ENCODE measurements at regions not wholly inside any gene's neighbourhood (a gene's known extent, or its start where the extent isn't known, plus 50 kb on each side); places are given as distances from the start of the nearest gene placed in this dataset.

- 92% methylated on average over 4 of the region's 4 CpGs; no CpG with 5 or more reads in 1 of the 2 experiments for WGBS, 2 experiments (ENCODE audit: extremely low coverage in 1 of 2, insufficient coverage in 1 of 2, insufficient read length in 1 of 2, insufficient replicate concordance in 2 of 2, low coverage in 1 of 2, low lambda C conversion rate in 2 of 2, missing lambda C conversion rate in 1 of 2)
- CTCF ChIA-PET (ENCODE audit: partially characterized antibody) = interaction anchor here (1.6 kb wide), 1 partner anchor 11 kb away, joined by 4 read pairs; no protein-coding TSS in a partner anchor
- Histone ChIP-seq H3K4ac (replicated peaks; ENCODE audit: insufficient read length, low read depth, low read length) (no peak overlapping the region), H3K4me1 (replicated peaks in 1 of 4; ENCODE audit: control insufficient read depth in 3 of 4, insufficient read depth in 4 of 4, low read length in 3 of 4) (no peaks in the 10 kb centered on the region), H3K79me2 (ENCODE audit: control insufficient read depth in 1 of 2, insufficient read depth in 2 of 2, low read length in 2 of 2) (no peaks in the 10 kb centered on the region), H2BK12ac (ENCODE audit: low read depth, low read length) (no peak overlapping the region; the same call in 1 of the 2 replicates), H3K79me1 (ENCODE audit: low read depth, low read length) (no peaks in the 10 kb centered on the region), H2AK5ac (ENCODE audit: low read depth, low read length) (no peak overlapping the region), H3K4me2 (ENCODE audit: insufficient read depth in 1 of 2, low read depth in 2 of 2, low read length in 2 of 2) (no peak overlapping the region), H2BK20ac (ENCODE audit: low read length) (no peak overlapping the region), H2BK120ac (replicated peaks; ENCODE audit: low read depth, low read length) (no peak overlapping the region), H3K23me2 (ENCODE audit: low read depth, low read length) (no peaks in the 10 kb centered on the region), H3K4me3 (ENCODE audit: extremely low read depth in 1 of 4, insufficient read depth in 2 of 4, low read depth in 3 of 4, low read length in 4 of 4) (no peak overlapping the region), H2AFZ (ENCODE audit: low read length) (no peak overlapping the region), H4K8ac (ENCODE audit: extremely low read depth, insufficient read depth, low read length) (no peak overlapping the region), H3K27me3 (replicated peaks in 1 of 4; ENCODE audit: control insufficient read depth in 3 of 4, extremely low read depth in 1 of 4, insufficient read depth in 3 of 4, low read length in 3 of 4) (no peaks in the 10 kb centered on the region), H3K9ac (replicated peaks in 1 of 4; ENCODE audit: extremely low read depth in 1 of 4, low read depth in 3 of 4, low read length in 3 of 4) (no peak overlapping the region), H4K91ac (replicated peaks; ENCODE audit: insufficient read length, low read length) (no peak overlapping the region), H3K14ac (ENCODE audit: insufficient read length) (no peak overlapping the region), H3K27ac (ENCODE audit: low read depth, low read length) (no peak overlapping the region), H2BK15ac (ENCODE audit: low read length) (no peak overlapping the region), H2BK5ac (ENCODE audit: low read depth, low read length) (no peak overlapping the region), H4K20me1 (replicated peaks in 1 of 2; ENCODE audit: control insufficient read depth in 1 of 2, insufficient read depth in 2 of 2, low read length in 2 of 2) (no peaks in the 10 kb centered on the region), H3K36me3 (ENCODE audit: control insufficient read depth in 2 of 4, insufficient read depth in 4 of 4, low read length in 3 of 4) (no peaks in the 10 kb centered on the region), H3K56ac (replicated peaks; ENCODE audit: insufficient read length, low read depth, low read length) (no peak overlapping the region), H4K5ac (ENCODE audit: insufficient read length, low read depth, low read length) (no peak overlapping the region), H3K23ac (ENCODE audit: insufficient read length) (no peak overlapping the region), H3K9me3 (ENCODE audit: insufficient read depth in 2 of 2, low read depth in 1 of 2, low read length in 1 of 2) (0 out of 4 replicates have a peak, but pooled peaks cover 0 to 2% of the 10 kb centered on the region in 2 experiments), H3K18ac (ENCODE audit: extremely low read depth, low read length) (no peak overlapping the region)
- no peak for FAIRE-seq
- TF ChIP-seq, protein P1, sequence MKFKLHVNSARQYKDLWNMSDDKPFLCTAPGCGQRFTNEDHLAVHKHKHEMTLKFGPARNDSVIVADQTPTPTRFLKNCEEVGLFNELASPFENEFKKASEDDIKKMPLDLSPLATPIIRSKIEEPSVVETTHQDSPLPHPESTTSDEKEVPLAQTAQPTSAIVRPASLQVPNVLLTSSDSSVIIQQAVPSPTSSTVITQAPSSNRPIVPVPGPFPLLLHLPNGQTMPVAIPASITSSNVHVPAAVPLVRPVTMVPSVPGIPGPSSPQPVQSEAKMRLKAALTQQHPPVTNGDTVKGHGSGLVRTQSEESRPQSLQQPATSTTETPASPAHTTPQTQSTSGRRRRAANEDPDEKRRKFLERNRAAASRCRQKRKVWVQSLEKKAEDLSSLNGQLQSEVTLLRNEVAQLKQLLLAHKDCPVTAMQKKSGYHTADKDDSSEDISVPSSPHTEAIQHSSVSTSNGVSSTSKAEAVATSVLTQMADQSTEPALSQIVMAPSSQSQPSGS (IDR thresholded peaks at IDR 0.05; ENCODE audit: low read length) = no peak
- TF ChIP-seq CTBP2 (IDR thresholded peaks at IDR 0.05; ENCODE audit: borderline replicate concordance, insufficient read depth, insufficient read length, low read length) = no peak
- TF ChIP-seq ZNF274 (IDR thresholded peaks at IDR 0.05; ENCODE audit: borderline replicate concordance, extremely low read depth, low read length) = no peak
- no peak for TF ChIP-seq RXRA (IDR thresholded peaks at IDR 0.05; ENCODE audit: insufficient read depth, low read depth, low read length)
- no peak for TF ChIP-seq SP4 (IDR thresholded peaks at IDR 0.05; ENCODE audit: low read length)
- no peak for TF ChIP-seq TBP (IDR thresholded peaks at IDR 0.05; ENCODE audit: low read depth, low read length)
- no peak for TF ChIP-seq SAP30 (IDR thresholded peaks at IDR 0.05; ENCODE audit: insufficient read depth, insufficient replicate concordance, low read length)
- TF ChIP-seq SP2 (IDR thresholded peaks at IDR 0.05; ENCODE audit: low read length) = no peak
- no peak for TF ChIP-seq GTF2F1 (IDR thresholded peaks at IDR 0.05; ENCODE audit: borderline replicate concordance, low read depth, low read length)
- TF ChIP-seq TCF12 (IDR thresholded peaks at IDR 0.05; ENCODE audit: low read depth, low read length) = no peak
- no peak for TF ChIP-seq CREB1 (IDR thresholded peaks at IDR 0.05)
- no peak for TF ChIP-seq EP300 (IDR thresholded peaks at IDR 0.05; ENCODE audit: borderline replicate concordance in 1 of 2, low read depth in 2 of 2, low read length in 2 of 2)
- no peak for TF ChIP-seq RBBP5 (IDR thresholded peaks at IDR 0.05; ENCODE audit: borderline replicate concordance, low read depth, low read length)
- POLR2A ChIA-PET (ENCODE audit: partially characterized antibody) = no interaction called here
- no peak for DNase-seq (ENCODE audit: low read depth in 1 of 2, low spot score in 2 of 2)
Measured at GRCh38 chr3:160090653-160091052, 102.0 kb downstream of the IL12A start.

Data from H1 (cell line).